Osteoblast (primary cell): ENCODE measurements at regions not wholly inside any gene's neighbourhood (a gene's known extent, or its start where the extent isn't known, plus 50 kb on each side); places are given as distances from the start of the nearest gene placed in this dataset.

Experiments used
- DNase-seq: peaks from one replicate; pipeline ENCODE4 v3.0.0; 2011; ENCODE audit warnings: low spot score, mixed read lengths; ENCODE audit not compliant: insufficient read length; ENCODE audit errors: missing footprints
- H2AFZ ChIP-seq: 2 replicates; pipeline ENCODE4 v1.6.0; 2011; ENCODE audit warnings: mild to moderate bottlenecking, low read length
- H3K27ac ChIP-seq: 2 replicates; pipeline ENCODE4 v1.5.1; 2011; ENCODE audit warnings: mild to moderate bottlenecking, low read depth, low read length, moderate library complexity
- H3K27me3 ChIP-seq: 2 replicates; pipeline ENCODE4 v1.6.0; 2012; ENCODE audit warnings: mild to moderate bottlenecking, control low read depth, inconsistent platforms, low read length, moderate library complexity; ENCODE audit not compliant: insufficient read depth
- H3K36me3 ChIP-seq: 2 replicates; pipeline ENCODE4 v1.5.1; 2011; ENCODE audit warnings: mild to moderate bottlenecking, low read length, control low read depth, moderate library complexity; ENCODE audit not compliant: insufficient read depth
- H3K4me1 ChIP-seq: 2 replicates; pipeline ENCODE4 v1.5.1; 2011; ENCODE audit warnings: mild to moderate bottlenecking, low read length, control low read depth, moderate library complexity; ENCODE audit not compliant: insufficient read depth
- H3K4me2 ChIP-seq: 2 replicates; pipeline ENCODE4 v1.6.0; 2011; ENCODE audit warnings: mild to moderate bottlenecking, low read length; ENCODE audit not compliant: insufficient read depth
- H3K4me3 ChIP-seq: fragments of 200-600 bp; sonication (generic); 3 replicates; pipeline ENCODE4 v1.5.1; 2012; ENCODE audit warnings: mild to moderate bottlenecking, low read length, inconsistent platforms; ENCODE audit not compliant: insufficient read depth
- H3K79me2 ChIP-seq: 2 replicates; pipeline ENCODE4 v1.6.0; 2012; ENCODE audit warnings: mild to moderate bottlenecking, low read length, control low read depth, inconsistent platforms; ENCODE audit not compliant: insufficient read depth
- H3K9me3 ChIP-seq: 2 replicates; pipeline ENCODE4 v1.5.1; 2011; ENCODE audit warnings: low read depth, low read length, control low read depth
- H4K20me1 ChIP-seq: 2 replicates; pipeline ENCODE4 v1.6.0; 2012; ENCODE audit warnings: mild to moderate bottlenecking, low read length, control low read depth; ENCODE audit not compliant: insufficient read depth
- CTCF ChIP-seq: IDR thresholded peaks from 2 replicates; pipeline ENCODE4 v1.5.1; 2011; ENCODE audit warnings: mild to moderate bottlenecking, low read depth, low read length, moderate library complexity; ENCODE audit errors: extremely low read depth

GRCh38 chr18:34972765-34973414 is 68.3 kb upstream of the MAPRE2 start:
- H3K9me3 ChIP-seq = no peaks in the 10 kb centered on the region
- peaks cover 46% of the 10 kb centered on the region for H3K27me3 ChIP-seq
- H3K27ac ChIP-seq = no peak overlapping the region
- TF ChIP-seq CTCF = no peak
- H3K4me1 ChIP-seq = peaks cover 10% of the 10 kb centered on the region
- no peaks in the 10 kb centered on the region for H3K36me3 ChIP-seq
- H3K79me2 ChIP-seq = no peaks in the 10 kb centered on the region
- no peak for DNase-seq
- H4K20me1 ChIP-seq = no peaks in the 10 kb centered on the region
- H3K4me2 ChIP-seq = no peak overlapping the region
- H3K4me3 ChIP-seq = no peak overlapping the region
- H2AFZ ChIP-seq = no peak overlapping the region

- Histone ChIP-seq H3K4me2 (peak overlapping the region; percentile 84), H3K4me3 (no peak overlapping the region)
Measured at GRCh38 chr18:34976123-34976522, 65.1 kb upstream of the MAPRE2 start.

GRCh38 chr18:34976534-34976898 is 64.7 kb upstream of the MAPRE2 start:
- Histone ChIP-seq H3K9me3 (no peaks in the 10 kb centered on the region), H3K4me2 (peak overlapping the region; percentile 84), H3K27ac (no peak overlapping the region), H3K27me3 (peaks cover 51% of the 10 kb centered on the region), H3K36me3 (no peaks in the 10 kb centered on the region), H4K20me1 (no peaks in the 10 kb centered on the region), H3K79me2 (no peaks in the 10 kb centered on the region), H2AFZ (peak overlapping the region; percentile 87), H3K4me1 (peaks cover 28% of the 10 kb centered on the region), H3K4me3 (peak overlapping the region; percentile 75)
- TF ChIP-seq CTCF = no peak
- no peak for DNase-seq

More at GRCh38 chr18:34976123-34976522, 65.1 kb upstream of the MAPRE2 start:
- peaks cover 51% of the 10 kb centered on the region for H3K27me3 ChIP-seq
- H3K9me3 ChIP-seq = no peaks in the 10 kb centered on the region
- H3K27ac ChIP-seq = no peak overlapping the region
- H2AFZ ChIP-seq = no peak overlapping the region
- H4K20me1 ChIP-seq = no peaks in the 10 kb centered on the region
- no peak for DNase-seq
- TF ChIP-seq CTCF = no peak
- H3K4me1 ChIP-seq = peaks cover 28% of the 10 kb centered on the region
- H3K79me2 ChIP-seq = no peaks in the 10 kb centered on the region
- no peaks in the 10 kb centered on the region for H3K36me3 ChIP-seq

GRCh38 chr18:34976899-34977837 is 64.0 kb upstream of the MAPRE2 start:
- H3K27me3 ChIP-seq = peaks cover 51% of the 10 kb centered on the region
- H2AFZ ChIP-seq = peak overlapping the region; percentile 87
- H3K27ac ChIP-seq = no peak overlapping the region
- no peaks in the 10 kb centered on the region for H3K36me3 ChIP-seq
- no peaks in the 10 kb centered on the region for H3K9me3 ChIP-seq
- no peak for TF ChIP-seq CTCF
- H4K20me1 ChIP-seq = no peaks in the 10 kb centered on the region
- peaks cover 28% of the 10 kb centered on the region for H3K4me1 ChIP-seq
- H3K79me2 ChIP-seq = no peaks in the 10 kb centered on the region
- H3K4me2 ChIP-seq = peak overlapping the region; percentile 84
- peak; percentile 71 for DNase-seq
- H3K4me3 ChIP-seq = peak overlapping the region; percentile 75
